EL (cell line): ENCODE measurements at regions not wholly inside any gene's neighbourhood (a gene's known extent, or its start where the extent isn't known, plus 50 kb on each side); places are given as distances from the start of the nearest gene placed in this dataset.

ENCODE experiments used
- DNase-seq: peaks from one replicate; pipeline ENCODE4 v3.0.0-alpha.2; 2016

DNA sequence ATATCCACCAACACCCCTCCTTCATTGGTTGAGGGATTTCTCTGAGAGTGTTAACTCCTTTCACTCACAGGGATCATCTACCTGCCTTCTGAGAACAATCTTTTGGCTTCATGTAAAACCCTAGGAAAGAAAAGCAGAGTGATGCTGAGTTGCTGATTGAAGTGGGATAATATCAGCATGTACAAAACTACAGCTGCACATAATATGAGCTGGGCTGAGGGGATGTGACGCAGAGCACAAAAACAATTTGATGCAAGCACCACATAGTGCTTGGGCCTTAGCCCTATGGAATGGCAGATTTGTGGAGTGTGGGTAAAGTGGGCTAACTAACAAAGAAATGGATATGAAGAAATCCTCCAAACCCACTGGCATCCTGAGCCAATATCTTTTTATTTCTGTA, 267.6 kb upstream of the KCNH8 start:
- DNase-seq: no peak

DNA sequence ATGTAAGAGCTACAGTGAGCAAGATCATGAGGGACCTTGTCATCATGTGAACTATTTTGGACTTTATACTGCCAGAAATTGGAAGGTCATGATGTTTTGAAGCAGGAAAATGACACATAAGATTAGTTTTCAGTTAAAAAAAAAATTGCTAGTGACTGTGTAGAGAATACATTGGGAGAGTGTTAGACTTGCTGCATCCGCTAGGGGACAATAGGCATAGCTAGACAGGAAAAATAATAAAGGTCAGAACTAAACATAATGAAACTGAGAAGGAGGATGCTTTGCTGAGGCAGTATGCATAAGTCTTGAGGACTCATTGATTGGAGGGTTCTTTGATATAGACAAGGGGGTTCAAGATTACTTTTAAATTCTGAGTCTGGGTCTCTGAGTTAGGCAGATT, 275.8 kb upstream of the KCNH8 start:
- DNase-seq: no peak

DNA sequence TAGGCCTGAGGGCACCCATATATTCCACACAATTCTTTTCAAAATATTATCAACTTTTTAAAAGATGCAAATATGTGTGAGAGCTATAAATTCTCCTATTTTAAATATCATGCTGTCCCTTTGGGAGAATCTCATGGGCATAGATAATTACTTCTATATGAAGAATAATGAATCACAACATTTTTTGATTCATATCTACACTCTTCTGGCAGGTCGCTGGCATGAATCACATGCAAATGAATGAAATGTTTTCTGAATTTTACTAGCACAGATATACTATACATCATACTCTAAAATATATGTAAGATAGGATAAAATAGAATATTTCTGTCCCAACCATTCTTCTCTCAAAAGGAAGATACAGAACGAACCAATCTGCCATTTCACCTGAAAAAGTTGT, 277.7 kb upstream of the KCNH8 start:
- no peak for DNase-seq

DNA sequence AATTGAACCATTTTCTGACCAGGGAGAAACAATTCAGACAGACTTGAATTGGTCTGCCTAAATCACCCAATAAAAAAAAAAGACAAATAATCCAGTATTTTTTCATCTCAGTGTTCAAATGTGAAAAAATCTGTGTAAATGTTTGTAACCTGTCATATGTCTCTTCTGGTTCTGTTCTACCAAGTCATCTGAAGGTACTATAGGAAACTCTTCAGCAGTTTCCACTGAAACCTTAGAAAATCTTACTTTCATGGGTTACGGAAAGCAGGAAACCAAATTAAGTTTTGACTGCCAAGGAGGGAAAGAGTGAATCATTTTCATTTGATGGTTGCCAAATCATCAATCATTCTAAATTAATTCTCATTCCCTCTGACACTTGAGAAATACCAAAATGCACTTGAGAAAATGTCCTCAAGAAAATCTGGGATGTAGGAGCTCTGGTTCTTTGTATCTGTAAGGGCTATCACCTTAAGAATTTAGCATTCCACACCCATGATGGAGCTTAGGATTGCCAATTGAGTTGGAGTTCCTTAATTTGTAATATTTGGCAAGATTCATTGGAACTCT, 278.2 kb upstream of the KCNH8 start:
- no peak for DNase-seq

DNA sequence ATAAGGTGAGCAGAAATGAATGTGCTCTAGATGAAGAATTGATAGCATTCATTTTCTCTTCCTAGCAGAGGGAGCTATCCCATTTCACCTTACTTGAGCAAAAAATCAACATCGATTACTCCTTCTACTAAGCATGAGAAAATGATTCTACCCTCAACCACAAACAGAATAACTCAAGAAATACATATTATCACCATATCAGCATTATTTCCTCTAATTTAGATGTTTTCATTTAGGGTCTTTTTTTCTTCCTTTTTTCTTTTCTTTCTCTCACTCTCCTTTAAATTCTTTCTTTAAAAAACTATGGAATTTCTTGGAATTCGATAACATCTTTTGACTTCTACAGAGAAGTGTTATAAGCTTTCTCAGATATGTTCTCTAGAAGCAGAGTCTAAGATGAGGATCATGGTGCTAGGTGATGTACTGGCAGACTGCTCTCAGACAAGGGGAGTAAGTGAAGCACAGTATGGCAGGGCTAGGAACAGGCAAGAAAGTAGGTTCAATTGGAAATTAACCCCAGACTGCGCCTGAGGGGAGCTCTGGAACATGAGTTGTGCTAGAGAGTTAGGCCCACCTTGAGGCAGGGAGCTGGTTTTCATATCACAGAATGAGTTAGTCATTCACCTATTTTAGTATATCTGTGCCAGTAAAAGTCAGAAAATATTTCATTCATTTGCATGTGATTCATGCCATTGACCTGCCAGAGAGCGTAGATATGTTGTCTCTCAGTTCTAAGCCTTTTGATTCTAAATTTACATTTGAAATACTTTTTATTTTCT, 279.2 kb upstream of the KCNH8 start:
- DNase-seq: no peak

DNA sequence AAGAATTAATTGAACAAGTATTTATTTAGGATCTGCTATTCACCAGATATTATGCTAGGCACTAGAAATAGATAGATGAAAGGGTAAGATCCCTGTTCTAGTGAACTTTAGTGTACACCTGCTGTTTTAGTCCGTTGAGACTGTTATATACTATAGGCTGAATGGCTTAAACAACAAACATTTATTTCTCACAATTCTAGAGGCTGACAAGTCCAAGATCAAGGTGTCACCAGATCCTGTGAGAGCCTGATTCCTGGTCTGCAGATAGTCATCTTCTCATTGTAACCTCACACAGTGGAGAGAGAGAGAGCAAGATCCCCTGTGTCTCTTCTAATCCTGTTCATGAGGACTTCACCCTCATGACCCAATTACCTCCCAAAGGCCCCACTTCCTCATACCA, 281.4 kb upstream of the KCNH8 start:
- no peak for DNase-seq

DNA sequence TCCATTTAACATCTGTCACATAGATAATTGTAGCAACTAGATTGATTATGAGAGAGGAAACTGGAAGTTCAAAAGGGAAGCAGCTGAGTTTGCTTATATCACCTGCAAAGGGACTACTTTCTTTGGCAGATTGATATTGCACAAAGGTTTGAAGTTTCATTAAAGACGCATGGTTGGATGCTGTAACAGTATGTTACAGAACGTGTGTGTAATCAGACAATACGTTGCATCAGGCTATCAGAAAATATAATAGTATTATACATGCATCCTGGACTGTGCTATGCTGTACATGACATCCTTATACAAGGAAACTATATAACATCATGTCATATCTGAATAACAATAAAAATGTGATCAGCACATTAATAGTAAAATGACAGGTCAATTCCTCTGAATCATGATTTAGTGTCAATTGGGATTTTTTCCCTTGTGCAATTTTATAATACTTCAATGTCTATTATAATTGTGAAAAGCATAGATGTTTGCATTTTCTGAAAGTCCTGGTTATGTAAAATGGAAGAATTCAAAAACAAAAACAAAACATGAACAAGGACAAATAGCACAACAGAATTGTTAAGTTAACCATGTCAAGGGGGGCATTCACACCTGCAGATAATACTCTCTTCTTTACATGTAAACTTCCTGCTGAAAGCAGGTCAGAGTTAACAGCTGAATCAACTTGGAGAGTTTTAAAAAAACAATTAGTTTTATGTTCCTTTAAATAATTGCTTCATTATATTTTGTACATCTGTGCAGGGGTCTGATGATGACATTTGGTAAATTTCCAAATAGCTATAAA, 283.2 kb upstream of the KCNH8 start:
- DNase-seq: no peak

DNA sequence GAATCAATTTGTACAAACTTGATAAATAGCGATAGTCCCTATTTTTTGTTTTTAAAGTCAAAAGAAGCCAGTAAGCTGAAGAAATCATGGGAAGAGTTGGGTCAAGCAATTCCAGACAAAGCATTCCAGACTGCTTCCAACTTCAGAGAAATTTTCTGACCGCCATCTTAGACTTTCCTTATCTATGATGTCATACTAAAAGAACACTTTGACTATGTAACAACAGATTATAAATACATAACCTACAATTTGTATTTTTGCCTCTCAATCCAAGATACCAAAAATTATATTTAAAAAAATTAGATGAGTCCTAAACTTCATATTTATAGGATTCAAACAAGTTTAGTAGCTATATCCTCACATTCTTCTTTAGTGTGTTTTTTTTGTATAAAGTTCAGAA, 286.2 kb upstream of the KCNH8 start:
- no peak for DNase-seq

DNA sequence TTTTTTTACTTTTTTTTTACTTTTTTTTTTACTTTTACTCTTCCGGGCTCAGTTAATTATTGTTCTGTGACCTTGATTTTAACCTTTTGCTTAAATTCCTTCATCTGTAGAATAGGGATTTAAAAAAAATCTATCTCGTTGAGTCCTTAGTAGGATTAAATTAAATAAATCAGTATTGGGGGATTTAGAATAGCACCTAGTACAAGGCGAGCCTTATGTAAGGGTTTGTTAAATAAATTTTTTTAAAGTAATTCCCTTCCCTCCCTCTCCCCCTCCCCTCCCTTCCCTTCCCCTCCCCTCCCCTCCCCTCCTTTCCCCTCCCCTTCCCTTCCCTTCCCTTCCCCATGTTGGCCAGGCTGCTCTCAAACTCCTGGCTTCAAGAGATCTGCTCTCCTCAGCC, 287.2 kb upstream of the KCNH8 start:
- DNase-seq: no peak

DNA sequence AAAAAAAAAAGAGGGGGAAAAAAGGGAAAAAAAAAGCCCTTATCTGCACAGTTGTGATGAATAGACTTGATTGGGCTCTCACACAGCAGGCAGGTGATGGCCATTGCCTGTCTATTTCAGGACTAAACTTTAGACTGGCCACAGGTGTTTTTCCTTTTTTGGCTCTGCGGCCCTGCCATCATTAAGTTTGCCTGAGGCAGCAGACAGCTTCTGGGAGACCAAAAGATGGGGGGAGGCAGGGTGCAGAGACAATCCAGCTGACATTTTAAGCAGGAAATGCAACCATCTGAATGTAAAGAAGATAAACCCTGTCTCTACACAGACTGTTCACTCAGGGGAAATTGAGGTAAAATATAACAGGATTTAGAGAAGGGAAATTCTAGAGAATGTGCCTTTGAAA, 295.0 kb upstream of the KCNH8 start:
- DNase-seq: no peak

DNA sequence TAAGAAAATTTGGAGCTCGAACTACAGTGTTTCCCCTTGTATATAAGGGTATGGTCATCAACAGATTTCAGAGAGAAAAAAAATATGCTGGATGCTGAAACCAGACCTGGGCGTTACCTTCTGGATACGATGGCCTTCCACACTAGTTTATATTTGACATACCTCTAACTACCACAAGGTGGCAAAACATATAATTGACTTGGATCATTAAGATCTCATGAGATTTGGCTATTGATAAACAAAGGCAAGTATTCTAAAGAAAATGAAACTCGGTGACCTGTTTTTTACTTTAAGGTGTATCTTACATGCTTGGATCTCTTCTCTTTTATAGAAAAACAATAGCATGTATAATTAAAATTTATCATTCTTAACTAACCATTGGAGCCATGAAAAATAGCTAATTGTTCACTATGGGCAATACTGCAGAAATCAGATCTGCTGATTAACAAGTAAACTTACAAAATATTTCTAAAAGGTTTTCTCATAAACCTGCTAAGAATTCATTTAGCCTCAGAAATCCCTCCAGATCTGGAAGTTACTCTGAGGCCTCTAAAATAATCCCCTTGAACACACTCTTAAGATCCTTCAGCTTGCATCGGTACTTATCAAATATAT, 300.6 kb upstream of the KCNH8 start:
- DNase-seq: no peak

DNA sequence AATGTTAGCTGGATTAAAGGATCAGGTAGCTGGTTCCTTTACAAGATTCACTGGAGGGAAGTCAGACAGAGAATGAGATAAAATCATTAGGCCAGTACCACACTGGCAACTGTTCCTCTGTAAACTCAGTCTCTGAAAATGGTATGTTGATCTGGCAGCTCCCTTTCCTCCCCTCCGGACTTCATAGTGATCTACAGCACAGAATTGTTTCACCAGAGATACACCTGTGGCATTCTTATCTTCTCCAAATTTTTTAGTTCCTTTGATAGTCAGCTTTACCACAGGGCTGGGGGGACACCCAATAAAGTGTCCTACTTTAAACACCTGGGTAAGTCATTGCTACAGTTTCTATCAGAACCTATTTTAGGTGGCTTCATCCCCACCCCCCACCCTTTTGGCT, 304.3 kb upstream of the KCNH8 start:
- DNase-seq: no peak

DNA sequence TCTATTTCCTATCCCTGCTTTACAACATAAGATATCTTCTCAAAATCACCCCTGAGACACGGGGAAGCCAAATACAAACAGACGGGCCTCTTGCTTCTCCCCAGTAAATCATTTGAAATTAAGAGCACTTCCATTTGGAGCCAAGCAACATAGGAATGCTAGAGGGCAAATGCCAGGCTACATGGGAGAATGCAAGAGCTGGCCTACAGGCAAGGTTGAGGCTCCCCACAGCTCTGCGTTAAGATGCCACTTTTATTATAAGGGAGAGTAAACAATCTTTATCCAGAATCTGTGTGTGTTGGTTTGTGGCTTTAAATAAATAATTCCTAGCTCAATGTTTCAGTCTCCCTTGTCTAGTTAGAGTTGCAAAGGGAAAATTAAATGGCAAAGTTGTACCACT, 305.1 kb upstream of the KCNH8 start:
- no peak for DNase-seq

DNA sequence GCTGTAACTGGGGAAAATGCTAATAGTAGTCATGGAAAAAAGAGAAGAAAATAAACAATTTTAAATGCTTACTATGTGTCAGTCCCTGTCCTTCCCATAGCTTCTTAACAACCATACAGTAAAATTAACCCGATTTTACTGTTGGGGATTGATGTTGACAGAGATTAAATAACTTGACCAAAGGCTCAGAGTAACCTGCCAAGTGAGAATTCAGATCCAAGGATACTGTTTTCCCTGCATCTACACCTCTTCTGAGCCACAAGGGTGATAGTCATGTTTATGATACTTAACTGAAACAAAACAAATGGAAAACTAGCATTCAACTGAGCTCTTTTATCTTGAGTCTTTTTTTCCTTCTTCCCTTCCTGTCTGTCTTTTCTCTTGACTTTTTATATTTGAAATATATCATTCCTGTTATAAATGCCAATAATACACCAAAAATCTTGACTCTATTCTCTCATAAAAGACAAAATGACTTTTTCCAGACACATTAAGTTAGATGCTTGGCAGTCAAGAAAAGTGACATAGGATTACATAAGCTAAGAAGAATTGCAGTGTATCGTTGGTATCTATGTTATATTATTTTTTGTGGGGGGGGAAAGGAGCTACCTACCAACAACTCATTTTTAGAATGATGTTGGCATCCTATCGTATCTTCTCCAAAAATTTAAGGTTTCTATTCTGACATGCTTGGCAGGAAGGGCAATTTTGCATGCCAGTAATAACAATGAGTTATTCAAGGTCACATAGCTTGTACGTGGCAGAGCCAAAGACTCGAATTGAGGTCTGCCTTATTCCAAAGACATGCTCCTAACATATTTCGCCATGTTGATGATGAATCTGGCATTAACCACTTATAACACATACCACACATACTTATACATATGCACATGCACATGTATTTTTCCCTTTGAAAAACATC, 306.6 kb upstream of the KCNH8 start:
- DNase-seq: no peak

DNA sequence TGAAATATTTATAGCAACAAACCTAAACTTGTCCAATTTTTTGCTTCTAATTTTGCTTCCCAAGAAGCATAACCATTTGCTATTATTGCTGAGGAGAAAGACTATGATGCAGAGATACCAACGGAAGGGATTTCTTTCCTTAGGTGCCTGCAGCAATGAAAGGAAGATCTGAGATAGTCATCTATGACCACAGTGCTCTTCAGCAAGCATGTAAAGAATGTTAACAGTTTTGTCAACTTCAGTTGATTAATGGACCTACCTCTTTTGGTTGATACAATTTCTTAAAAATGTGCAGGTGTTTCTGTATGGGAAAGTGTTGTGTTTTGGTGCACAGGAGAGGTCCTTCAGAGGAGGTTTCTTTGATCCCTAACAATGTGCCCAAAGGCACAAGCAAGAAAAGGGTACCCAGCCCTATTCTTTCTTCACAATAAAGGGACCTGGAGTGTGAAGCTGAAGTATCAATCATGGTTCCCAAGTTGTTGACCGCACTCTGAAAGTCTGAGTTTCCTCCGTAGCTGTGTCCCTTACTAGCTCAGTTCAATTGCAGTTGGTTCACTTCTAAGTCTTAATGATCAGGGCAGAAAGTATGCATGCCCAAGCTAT, 307.7 kb upstream of the KCNH8 start:
- DNase-seq: no peak

DNA sequence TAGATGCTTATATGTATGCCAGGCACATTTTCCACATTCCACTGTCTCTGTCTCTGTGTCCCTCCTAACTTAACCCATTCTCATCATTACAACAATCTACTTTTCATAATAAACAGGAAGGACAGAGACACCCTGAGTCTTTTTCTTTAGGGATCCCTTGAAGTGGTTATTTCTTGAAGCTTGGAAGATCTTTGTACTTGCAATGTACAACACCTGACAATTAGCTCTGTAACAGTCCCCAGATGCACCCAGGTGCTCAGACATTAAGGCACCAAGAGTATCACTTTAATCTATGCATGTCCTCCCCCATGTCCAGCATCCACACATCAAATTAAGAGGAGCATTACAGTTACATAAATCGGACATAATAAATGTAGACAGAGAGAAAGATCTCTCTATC, 309.6 kb upstream of the KCNH8 start:
- no peak for DNase-seq

DNA sequence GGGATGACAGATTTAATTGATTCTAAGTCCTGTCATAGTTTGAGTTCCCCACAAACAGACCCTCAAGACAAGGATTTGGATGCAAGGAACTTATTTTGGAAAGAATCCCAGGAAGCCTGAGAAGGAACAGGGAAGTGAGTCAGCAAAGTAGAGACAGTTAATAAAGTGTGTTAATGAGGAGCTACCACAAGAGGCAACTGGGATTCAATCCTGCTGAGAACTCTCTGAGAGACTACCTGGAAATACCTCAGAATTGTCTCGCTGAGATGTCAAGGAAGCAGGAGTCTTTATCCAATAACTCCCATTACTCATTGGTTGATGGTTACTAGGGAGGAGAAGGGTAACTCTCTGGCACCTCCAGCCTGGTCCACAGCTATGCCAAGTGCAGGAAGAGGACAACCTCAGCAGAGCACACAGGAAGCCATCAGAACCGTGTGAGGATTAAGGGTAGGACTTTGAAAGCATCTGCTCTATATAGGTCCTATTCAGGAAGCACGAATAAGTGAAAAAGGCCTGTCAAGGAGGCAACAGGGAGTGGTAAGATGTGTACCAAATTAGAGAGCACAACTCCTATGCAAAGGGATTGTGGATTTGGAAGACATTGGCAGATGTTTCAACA, 311.1 kb upstream of the KCNH8 start:
- DNase-seq: no peak

DNA sequence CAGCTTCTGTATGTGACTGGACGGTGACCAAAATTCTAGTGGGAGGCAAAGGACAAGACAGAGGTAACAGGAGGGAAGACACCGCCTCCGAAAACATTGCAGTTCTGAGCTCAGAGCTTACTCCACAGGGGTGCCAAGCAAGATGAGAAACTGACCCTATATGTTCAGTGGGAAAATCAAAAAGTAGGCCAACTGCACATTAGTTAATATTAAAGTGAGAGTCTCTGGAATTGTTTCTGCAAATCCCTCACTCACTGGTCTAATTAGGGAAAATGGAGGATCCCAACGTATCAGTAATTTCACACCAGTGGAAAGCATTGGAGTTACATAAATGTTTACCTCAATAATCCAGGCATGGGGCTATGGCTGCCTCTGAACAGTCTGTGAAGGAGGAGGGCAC, 313.3 kb upstream of the KCNH8 start:
- no peak for DNase-seq

DNA sequence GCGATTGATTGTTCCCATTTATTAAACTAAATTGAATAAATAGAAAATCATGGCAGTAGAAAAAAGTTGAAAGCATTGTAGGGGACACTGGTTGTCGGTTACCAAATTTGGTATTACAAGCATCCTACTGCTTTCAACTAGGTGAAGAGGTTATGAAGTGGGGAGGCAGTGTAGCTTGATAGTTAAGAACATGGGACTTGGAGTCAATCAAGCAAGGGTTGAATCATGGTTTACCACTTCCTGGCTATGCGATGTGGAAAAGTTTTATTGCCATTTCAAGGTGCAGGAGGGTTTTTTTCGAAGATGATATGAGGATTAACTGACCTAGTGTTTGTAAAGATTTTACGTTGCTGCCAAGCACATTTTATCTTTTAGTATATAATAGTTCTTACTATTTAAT, 318.2 kb upstream of the KCNH8 start:
- no peak for DNase-seq

DNA sequence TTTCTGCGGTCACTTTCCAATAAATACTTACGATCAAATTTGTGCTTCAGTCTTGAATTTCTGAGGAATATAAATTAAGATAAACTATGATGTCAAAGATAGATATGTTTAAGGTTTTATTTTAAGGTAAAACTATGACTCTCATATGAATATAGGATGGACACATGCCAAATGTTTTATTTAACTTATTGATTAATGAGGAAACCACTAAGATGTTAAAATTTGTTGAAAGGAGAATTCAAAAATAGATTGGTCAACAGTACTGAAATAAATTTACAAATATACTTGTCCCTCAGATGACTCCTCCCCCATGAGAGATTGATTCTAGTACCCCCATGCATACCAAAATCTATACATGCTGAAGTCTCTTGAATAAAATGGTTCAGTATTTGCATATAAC, 319.7 kb upstream of the KCNH8 start:
- no peak for DNase-seq

DNA sequence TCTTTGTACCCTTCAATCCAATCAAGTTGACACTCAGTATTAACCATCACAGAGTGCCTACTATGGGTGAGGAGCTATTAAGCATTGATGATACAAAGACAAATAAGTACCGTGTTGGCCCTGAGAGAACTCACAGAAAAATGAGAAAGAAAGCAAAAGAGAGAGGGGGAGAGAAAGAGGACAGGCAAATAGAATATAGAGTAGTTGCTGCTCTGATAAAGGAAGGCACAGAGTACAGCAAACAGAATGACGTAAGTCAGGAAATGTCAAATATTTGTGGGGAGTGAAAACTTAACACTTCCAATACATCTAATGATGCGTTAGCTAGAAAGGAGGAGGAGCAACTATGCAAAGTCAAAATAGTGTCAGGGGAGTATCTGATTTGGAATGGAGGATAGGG, 320.6 kb upstream of the KCNH8 start:
- DNase-seq: no peak

DNA sequence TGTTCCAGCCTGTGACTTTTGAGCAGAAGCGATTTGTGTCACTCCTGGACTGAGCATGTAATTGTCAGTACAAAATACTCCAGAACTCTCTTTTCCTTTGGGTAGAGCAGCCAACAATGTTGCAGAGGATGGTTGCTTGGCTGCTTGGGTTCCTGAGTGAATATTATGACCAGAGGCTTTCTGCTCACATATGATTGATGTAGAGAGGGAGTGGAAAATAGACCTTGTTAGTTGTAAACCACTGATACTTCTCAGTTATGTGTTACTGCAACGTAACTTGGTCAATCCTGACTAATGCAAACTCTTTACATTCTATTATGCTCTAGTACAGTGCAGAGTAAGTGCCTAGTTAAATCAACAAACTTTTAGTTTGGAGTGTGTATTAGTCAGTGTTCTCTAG, 322.6 kb upstream of the KCNH8 start:
- DNase-seq: no peak
